Activated T-cell treated with anti-CD3 and anti-CD28 coated beads for 24 hours (primary cell): ENCODE measurements at regions not wholly inside any gene's neighbourhood (a gene's known extent, or its start where the extent isn't known, plus 50 kb on each side); places are given as distances from the start of the nearest gene placed in this dataset.
"Not testable (repeated sequence)": the region's sequence is repeated elsewhere in the genome, so short reads cannot be mapped to it uniquely, and the experiment has no call there.

Experiments used
- DNase-seq: peaks from one replicate; pipeline ENCODE4 v3.0.0-alpha.2; 2020; ENCODE audit warnings: low read depth

DNA sequence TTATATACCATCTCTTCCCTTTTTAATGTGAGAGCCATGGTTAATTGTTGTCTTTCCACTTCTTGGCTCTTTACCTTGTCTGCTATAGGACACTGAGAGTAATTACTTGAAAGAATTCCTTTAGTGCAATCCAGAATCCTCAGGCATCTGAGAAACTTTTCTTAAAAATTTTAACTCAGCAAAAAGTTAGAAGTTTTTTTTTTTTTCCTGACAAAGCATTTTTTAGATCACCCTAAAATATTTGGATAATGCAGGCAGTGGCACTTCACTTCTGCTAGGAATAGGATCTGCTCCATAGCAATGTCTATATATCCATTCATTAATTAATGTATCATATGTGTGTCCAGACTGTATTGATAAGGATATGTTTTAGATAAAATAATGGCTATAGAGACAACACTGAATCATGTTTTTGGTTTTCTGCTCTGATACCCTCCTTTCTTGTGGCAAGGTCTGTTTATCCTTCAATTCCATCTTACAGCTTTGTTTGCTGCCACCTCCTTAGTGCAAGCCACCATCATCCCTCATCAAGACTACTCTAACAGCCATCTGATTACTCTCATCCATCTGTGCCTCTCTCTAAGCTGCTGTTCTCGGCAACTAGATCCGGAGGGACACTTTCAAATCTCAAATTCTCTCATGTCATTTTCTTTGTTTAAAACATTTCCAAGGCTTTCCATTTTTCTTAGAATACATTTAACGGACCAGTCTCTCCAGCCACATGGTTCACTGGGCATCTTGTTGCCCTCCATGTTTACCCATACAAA lies 563.5 kb downstream of the EDEM1 start:
- DNase-seq: no peak

DNA sequence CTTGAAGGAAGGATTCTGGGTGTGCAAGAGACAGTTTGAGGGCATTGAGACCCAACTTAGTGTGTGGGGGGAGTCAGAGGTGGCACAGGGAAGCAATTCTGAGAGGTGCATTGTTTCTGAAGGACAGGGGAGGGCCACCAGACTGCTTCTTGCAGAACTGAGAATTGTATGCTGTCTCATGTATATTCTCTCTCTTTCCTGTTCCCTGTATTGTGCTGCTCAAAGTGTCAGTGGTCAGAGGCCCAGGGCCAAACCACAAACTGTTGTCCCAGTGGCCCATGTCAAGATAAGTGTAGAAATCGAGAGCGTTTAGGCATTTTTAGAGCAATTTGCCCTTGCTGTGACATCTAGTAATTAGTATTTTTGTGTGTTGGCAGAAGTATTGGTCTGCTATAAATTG lies 567.1 kb downstream of the EDEM1 start:
- no peak for DNase-seq

DNA sequence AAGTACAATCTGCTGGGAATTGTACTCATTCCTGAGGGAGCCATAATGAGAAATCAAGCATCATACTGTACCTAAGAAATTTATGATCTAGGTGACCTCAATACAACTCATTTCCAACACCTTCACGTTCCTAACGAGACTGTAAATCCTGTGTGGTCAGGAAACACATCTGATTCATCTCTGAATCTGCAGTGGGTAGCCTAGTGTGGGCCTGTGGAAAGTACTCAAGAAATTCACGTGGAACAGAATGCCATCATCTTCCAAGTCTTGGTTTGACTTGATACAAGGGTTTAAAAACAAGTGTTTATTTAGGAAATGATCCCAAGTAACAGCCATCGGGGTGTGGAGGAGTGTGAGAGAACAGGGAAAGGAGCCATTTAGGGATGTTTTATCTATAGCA lies 568.9 kb downstream of the EDEM1 start:
- no peak for DNase-seq

DNA sequence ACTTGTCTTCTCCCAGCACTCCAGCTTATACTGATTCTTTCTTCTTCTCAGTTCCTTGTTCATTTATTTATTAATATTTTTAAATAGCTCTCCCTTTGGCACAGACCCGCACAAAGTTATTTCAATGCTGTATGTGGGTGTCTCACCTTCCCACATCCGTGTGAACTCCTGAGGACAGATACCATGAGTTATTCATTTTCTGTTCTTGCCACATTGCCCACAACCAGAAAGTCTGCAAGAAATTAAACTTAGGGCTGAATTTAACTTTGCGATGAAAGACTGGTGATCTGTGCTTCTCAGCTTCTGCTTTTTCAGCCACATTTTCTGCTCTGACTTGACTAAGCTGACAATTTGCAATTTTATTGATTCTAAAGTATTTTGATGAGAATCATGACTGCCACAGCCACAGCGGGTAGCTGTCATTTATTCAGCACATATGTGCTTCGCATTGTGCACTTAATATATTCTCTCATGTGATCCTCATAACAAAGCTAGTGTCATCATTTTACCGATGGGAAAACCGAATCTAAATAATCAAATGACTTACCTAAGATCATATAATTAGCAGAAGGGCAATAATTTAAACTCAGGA lies 569.8 kb downstream of the EDEM1 start:
- DNase-seq: no peak

DNA sequence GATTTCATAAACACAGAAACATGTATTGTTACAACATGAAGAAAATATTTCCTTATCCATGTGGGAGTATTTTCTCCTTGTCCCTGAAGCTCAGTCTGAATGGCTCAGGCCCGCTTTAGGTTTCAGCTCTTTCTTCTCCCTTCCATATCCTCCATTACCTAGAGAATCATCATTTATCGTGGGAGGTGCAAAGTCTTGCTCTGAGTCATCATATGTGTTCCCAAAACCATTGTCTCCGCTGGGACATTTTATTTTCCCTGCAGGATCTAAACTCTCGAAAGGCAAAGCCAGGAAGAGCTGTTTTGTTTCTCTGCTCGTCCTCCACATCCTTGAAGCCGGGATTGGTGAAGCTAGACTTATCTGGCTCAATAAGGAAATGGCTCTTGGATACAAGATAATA lies 571.2 kb downstream of the EDEM1 start:
- DNase-seq: no peak

DNA sequence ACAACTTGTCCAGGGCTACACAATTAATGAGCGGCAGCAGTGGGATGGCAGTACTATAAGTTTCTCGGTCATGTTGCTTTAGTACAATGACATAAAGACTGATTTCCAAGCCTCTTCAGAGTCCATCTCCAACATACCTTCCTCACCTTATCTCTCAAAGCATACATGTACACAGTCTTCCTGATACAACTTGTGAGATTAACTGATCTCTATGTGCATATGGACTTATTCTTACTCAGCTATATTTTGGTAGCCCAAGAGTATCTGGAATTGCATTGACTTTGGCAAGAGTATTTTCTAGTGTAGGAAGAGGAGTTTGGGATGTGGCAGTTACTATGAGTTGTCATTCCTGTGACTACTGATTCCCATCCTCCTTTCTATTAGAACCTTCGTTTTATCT lies 575.0 kb downstream of the EDEM1 start:
- DNase-seq: no peak

DNA sequence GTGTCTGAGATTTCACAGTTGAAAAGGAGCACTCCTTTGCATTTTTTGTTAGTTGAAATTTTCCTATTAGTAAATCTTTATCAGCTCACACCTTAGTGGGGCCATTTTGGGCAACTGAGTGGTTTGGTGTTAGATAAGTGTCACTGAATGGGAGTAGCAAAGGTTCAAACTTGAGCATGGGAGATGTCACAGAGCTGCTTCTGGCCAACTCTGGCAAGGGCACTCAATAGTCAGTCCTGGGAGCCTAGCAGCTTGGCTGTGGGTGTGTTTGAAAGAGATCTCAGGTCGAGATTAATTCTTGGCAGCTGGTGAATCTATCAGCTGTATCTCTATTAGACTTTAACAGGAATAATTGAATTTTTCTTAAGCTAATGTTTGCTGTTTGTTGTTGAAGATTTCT lies 579.3 kb downstream of the EDEM1 start:
- no peak for DNase-seq

DNA sequence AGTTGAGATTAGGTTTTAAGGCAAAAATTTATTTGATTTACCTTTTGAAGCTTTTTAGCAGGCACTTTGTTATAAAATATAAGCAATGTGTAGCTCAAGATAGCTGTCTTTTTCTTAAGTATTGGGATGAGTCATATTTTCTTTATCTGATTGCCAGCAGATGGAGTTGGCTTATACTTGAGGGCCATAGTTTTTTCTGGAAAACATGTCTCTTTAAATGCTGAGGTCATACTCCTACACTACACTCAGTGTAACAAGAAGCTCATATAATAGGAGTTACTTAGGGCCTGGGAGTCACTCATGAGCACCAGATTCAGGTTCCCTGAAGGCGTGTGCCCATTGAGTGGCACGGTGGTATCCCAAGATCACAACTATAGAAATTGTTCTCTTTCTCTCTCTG lies 579.8 kb downstream of the EDEM1 start:
- no peak for DNase-seq

DNA sequence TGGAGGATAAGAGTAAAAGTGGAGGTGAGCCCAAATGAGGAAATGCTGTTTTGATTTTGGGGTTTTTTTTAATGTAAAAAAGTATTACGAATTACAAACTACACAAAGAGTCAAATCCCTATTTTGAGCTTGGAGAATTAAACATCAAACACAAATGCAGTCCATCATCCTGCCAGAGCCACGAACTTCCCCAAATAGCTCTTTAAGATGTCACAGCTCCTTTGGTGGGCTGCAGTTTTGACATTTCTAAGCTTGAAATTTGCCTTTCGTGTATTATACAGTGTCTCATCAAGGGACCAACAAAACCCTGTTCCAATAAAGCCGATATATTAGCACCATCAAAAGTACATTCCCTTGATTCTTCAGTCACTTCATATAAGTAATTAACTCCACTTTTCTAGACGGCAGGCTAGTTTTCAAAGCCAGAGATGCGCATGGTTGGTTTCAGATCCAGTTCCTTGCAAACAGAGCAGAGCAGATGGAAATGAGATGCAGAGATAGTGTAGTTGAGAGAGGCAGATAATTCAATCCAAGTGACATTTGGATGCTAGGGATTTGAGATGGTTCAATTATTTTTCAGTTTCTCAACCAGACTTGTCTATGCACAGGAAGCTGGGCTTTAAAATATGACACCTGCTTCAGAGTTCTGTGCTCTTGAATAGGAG lies 580.9 kb downstream of the EDEM1 start:
- no peak for DNase-seq

DNA sequence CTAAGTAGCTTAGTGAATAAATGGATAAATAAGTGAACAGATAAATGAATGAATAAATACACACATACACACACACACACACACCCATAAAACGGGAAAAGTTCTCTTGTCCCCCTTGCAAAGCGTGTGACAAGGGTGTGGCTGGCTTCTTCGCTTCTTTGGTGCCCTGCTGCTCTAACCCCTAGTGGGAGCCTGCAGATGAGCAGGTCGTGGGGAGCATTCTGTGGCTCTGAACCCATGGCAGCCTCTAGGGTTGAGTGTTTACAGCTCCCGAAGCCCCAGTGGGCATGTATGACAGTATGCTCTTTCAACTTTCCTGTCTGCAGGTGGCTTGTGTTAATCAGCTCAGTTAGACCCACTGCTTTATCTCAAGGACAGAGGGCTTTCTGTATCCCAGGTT lies 582.3 kb downstream of the EDEM1 start:
- DNase-seq: no peak

DNA sequence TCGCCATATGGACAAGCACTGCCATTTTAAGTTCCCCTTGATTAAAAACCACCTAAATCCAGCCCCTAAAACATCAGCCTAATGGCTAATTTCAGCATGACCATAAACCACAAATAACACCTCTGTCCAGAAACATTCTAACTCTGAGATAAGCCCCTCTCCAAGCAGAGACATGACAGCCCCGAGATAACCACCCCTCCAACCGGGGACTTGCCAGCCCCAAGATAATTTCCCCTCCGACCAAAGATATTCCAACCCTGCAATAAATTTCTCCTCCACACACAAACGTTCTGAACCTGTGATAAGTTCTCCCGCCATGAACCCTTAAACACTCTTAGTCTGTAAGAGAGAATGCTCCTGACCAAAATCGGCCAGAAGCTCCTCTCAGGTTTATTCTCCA lies 586.8 kb downstream of the EDEM1 start:
- no peak for DNase-seq

DNA sequence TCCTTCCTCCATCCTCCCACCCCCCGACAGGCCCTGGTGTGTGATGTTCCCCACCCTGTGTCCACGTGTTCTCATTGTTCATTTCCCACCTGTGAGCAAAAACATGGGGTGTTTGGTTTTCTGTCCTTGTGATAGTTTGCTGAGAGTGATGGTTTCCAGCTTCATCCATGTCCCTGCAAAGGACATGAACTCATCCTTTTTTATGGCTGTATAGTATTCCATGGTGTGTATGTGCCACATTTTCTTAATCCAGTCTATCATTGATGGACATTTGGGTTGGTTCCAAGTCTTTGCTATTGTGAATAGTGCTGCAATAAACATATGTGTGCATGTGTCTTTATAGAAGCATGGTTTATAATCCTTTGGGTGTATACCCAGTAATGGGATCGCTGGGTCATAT lies 587.6 kb downstream of the EDEM1 start:
- DNase-seq: not testable (repeated sequence)

DNA sequence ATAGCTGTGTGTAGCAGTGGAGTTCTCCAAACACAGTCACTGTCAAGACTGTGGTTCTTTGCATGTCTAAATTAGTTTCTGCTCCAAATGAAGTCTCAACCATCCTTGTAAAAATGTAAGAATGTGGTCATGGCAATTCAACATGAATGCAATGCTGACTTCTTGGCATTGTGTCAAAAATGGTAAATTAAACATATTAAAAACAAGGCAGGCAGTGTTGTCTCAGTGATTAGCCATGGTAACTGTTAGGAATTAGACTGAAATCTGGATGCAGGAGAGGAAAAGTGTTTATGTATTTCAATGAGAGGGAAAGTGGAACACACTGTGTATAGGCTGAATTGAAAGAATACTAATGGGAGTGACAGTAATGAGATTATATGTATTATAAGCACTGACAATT lies 597.2 kb downstream of the EDEM1 start:
- no peak for DNase-seq

DNA sequence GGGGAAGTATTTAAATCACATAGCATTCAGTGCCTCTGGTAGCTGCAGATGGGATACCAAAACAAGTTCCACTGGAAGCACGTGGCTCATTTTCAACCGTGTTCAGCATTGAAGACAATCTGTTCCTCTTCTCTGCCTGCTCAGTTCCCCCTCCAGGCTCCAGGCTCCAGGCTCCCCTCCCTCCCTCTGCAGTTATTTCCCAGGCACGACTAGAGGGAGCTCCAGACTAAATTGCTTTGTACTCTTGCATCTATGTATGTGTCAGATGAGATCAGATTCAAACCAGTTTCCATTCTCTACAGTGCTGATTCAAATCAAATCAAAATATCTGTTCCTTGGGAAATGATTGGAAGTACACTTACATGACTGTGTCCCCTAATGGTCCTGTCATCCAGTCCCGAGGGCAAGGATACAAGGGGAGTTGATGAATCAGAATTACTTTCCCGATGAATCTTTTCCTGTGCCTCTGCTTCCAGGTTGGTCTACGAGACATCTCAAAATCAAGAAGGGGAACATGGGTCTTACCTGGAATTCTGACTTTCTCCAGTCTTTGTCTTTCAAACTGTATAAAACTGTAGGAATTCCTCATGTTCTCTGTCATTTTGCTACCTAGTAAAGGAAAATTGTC lies 600.5 kb downstream of the EDEM1 start:
- DNase-seq: no peak

DNA sequence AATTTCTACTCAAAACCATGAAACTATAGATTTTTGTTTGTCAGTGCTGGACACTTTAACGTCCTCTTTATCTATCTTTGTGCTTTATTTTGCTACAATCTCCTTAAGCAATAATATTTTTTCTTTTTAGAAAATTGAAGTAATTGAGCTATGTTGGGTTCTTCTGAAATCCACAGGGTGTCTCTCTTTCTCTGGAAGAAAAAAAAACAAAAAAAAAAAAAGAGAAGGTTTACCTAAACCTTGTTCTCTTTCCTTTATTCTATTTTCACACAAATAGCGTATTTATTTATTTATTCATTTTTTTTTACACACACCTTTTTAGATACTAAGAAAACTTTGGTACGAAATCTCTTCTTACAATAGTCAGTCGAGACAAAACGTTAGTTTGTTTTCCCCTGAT lies 601.0 kb downstream of the EDEM1 start:
- DNase-seq: no peak

DNA sequence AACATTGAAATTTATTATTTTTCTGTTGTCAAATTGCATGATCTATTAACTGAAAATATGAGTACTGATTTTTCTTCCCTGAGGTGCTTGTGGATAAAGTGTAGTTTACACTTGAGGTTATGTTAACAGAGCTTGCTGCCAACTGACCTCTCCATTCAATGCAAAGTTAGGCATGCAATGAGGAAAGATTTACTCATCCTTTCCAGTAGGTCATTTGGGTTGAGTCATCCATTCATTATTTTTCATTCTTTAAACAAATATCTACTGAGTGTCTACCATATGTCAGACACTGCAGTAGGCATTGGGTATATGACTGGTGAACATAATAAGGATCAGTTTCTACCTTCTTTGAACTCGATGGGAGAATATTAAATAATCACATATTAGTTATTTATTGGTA lies 604.1 kb downstream of the EDEM1 start:
- no peak for DNase-seq

DNA sequence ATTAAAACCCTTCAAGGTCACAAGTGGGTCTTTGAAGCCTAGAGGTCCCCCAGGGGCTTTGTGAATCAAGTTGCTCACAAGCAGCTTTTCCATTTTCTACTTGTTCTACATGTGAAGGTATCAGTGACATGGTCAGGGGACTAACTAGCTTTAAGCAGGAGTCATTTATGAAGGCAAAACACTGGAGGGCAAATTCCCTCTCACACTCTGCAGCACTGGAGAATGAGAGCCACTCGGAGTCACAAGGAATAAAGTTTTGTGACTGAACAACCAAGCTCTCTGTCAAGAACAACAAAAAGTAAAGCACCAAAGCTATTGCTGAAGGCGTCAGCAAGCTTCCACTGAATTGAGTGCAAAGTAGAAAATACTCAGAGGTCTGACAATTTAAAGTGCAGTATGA lies 609.0 kb downstream of the EDEM1 start:
- DNase-seq: no peak

DNA sequence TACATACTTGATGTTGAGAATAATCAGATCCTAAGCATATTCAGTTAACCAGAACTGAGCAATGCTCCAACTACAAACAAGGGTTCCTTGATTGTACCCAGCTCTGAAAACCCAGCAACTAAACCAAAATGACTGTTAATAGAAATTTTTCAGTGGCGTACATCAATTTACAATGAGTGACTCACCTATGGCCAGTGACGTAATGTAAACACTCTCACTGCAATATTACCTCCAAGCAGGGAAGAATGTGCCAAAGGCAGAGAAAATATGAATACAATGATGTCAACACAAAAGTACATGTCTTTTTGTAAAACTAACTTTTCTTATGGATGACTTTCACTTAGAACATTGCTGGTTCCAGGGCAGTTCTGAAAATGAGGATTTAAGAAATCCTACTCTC lies 611.3 kb downstream of the EDEM1 start:
- no peak for DNase-seq

DNA sequence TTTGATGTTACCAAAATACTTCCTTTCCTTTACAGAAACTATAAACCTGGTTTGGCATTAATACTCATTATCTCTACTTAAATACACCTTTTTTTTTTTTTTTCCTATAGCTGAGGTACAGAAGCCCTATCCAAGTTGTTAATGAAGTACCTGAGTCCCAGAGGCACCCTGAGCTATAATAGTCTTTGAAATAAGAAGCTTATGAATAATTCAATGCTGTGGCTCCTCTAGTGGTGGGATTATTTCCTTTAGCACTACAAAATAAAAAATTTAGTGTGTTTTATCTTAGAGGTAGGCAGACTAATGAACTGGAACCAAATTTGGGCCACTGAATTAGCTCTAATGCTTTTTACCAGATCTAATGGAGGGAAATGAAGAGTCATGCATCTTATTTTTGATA lies 611.9 kb downstream of the EDEM1 start:
- DNase-seq: no peak

DNA sequence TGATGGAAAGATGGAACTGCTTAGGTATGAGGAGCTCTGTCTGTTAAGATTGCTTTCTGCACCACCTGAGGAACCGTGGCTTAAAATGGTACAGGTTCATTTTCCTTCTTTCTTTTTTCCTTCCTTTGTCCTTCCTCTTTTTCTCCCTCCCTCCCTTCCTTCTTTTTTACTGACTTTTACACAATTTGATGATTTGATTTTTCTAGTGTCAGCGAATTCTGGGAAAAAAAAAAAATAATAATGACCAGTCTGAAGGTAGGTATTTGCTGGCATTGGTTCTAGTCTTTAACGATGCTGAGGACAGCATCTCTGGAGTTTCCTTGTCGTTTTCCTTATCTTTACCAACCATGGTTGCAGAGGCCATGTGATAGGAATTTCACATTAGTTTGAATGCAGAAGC lies 613.5 kb downstream of the EDEM1 start:
- no peak for DNase-seq

DNA sequence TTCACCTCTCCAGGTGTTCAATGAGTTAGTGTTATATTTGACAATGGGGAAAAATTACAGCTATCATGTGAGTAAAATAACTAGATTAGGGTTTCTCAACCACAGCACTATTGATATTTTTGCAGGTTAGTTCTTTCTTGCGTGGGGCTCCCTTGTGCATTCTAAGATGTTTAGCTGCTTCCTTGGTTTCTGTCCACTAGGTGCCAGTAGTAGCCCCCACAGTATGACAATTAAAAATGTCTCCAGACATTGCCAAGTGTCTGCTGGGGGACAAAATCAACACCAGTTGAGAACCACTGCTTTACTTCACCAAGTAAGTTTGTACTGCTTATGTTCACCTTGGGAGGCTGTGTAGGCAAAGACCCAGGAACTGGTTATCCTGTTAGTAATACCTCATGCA lies 618.7 kb downstream of the EDEM1 start:
- DNase-seq: no peak

DNA sequence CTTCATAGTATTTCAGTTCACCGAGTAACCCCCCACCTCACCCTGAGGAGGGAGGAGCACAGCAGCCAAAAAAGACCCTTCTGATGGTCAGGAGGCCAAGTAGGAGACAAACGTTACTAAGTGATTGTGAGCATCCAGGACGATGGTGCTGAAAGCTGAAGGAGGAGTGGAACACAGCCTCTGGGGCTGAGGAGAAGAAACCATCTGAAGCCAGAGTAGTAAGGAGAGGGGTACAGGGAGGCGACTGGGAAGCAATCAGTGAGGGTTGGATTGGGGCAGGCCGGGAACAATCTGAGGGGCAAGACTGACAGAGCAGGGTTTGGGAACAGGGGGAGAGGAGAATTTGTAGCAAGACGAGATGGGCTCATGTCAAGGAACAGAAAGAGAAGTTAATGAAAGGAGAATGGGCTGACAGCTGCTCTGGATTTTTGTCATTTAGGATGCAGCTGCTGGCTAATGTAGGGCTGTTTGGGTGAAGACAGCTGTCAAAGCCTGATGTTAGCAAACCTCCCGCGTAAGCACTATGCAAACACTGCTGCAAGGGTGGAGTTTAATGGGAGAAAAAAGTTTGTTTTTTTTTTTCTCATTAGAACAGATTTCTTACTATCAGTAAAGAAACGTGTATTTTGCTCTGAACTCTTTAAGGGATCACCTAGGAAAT lies 622.2 kb downstream of the EDEM1 start:
- no peak for DNase-seq

DNA sequence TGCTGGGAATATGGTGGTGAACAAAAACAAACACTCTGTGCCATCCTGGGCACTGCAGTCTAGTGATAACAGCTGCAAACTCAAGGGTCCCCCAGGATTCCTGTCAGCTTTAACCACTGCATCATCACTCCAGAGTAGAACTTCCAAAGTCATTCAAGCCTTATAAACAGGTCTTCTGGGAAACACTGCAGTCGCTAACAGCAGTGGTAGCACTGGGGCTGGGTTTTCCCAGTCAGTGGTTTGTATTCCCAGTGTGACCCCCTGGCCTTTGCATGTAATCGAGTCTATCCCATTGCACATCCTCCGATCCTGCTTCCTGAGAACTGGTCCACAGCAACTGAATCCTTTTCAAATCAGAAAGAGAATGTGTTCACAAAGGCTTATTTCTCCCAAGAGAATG lies 623.5 kb downstream of the EDEM1 start:
- no peak for DNase-seq
